IMR-90 (cell line): ENCODE measurements at regions not wholly inside any gene's neighbourhood (a gene's known extent, or its start where the extent isn't known, plus 50 kb on each side); places are given as distances from the start of the nearest gene placed in this dataset.

ENCODE experiments used
- ATAC-seq: fragments of 200-7000 bp; cut with Tn5 transposase; 2 replicates; pipeline ENCODE4 v1.9.1; 2020; ENCODE audit warnings: low read depth, mild to moderate bottlenecking, moderate library complexity
- BruUV-seq: library from RNA; stranded (reverse); fragments of 400-500 nt; replicated peaks from 2 replicates; lab custom pipeline; 2021; lab: Mats Ljungman, UMichigan
- CTCF ChIA-PET: fragments of 300-600 bp; formaldehyde crosslinking; extraction: SDS; loops from one replicate; lab custom pipeline; 2021; ENCODE audit warnings: antibody characterized with exemption; lab: Yijun Ruan, JAX
- POLR2A ChIA-PET: fragments of 300-600 bp; sonication (Branson Sonifier 250); formaldehyde crosslinking; loops from one replicate; lab custom pipeline; 2022; ENCODE audit warnings: antibody characterized with exemption; ENCODE audit not compliant: unreplicated experiment; lab: Charles Lee
- DNase-seq: peaks from one replicate; pipeline ENCODE4 v3.0.0; 2013
- H2AFZ ChIP-seq: replicated peaks from 2 replicates; pipeline ENCODE3; 2013; ENCODE audit warnings: low read length, mild to moderate bottlenecking; ENCODE audit not compliant: poor library complexity
- H2AK5ac ChIP-seq: 2 replicates; pipeline ENCODE4 v1.6.1; 2013; ENCODE audit warnings: low read depth, low read length, inconsistent platforms
- H2AK9ac ChIP-seq: replicated peaks from 2 replicates; pipeline ENCODE3; 2013; ENCODE audit warnings: mild to moderate bottlenecking, low read depth, low read length, moderate library complexity; ENCODE audit not compliant: poor library complexity
- H2BK120ac ChIP-seq: 2 replicates; pipeline ENCODE4 v1.6.1; 2013; ENCODE audit warnings: low read depth, low read length, inconsistent platforms
- H2BK15ac ChIP-seq: 3 replicates; pipeline ENCODE4 v1.6.1; 2013; ENCODE audit warnings: low read depth, low read length, inconsistent platforms
- H2BK20ac ChIP-seq: 2 replicates; pipeline ENCODE4 v1.6.1; 2013; ENCODE audit warnings: low read depth, mild to moderate bottlenecking, inconsistent platforms, low read length, moderate library complexity
- H2BK5ac ChIP-seq: 2 replicates; pipeline ENCODE4 v1.6.1; 2013; ENCODE audit warnings: mild to moderate bottlenecking, low read depth, low read length, inconsistent platforms; ENCODE audit not compliant: poor library complexity, severe bottlenecking
- H3K14ac ChIP-seq: replicated peaks from 2 replicates; pipeline ENCODE4 v1.6.1; 2013; ENCODE audit warnings: low read depth, low read length, inconsistent platforms
- H3K18ac ChIP-seq: 2 replicates; pipeline ENCODE4 v1.6.1; 2013; ENCODE audit warnings: low read depth, low read length, control low read depth
- H3K23ac ChIP-seq: 2 replicates; pipeline ENCODE4 v1.6.1; 2013; ENCODE audit warnings: low read depth, low read length, inconsistent platforms
- H3K27ac ChIP-seq: 2 replicates; pipeline ENCODE4 v1.5.1; 2013; ENCODE audit warnings: mild to moderate bottlenecking, control low read depth, low read length; ENCODE audit not compliant: insufficient read depth
- H3K27me3 ChIP-seq: 2 replicates; pipeline ENCODE4 v1.6.1; 2013; ENCODE audit warnings: low read length; ENCODE audit not compliant: control insufficient read depth, insufficient read depth
- H3K36me3 ChIP-seq: 2 replicates; pipeline ENCODE4 v1.6.1; 2013; ENCODE audit warnings: low read length, mixed read lengths; ENCODE audit not compliant: control insufficient read depth, insufficient read depth
- H3K4ac ChIP-seq: 2 replicates; pipeline ENCODE4 v1.6.1; 2013; ENCODE audit warnings: low read depth, low read length, inconsistent platforms
- H3K4me1 ChIP-seq: 2 replicates; pipeline ENCODE4 v1.6.1; 2013; ENCODE audit warnings: low read length, mixed read lengths; ENCODE audit not compliant: control insufficient read depth, insufficient read depth
- H3K4me2 ChIP-seq: 2 replicates; pipeline ENCODE4 v1.6.1; 2013; ENCODE audit warnings: low read depth, mild to moderate bottlenecking, control low read depth, low read length, moderate library complexity
- H3K4me3 ChIP-seq: 2 replicates; pipeline ENCODE4 v1.5.1; 2013; ENCODE audit warnings: low read depth, mild to moderate bottlenecking, control low read depth, low read length, moderate library complexity; ENCODE audit not compliant: insufficient read depth
- H3K56ac ChIP-seq: 2 replicates; pipeline ENCODE4 v1.6.1; 2013; ENCODE audit warnings: low read length, inconsistent platforms; ENCODE audit not compliant: insufficient read depth; ENCODE audit errors: extremely low read depth
- H3K79me1 ChIP-seq, 2 experiments: 2 replicates each; pipeline ENCODE4 v1.6.1; 2013; ENCODE audit warnings: low read length in 2 of 2, inconsistent platforms in 1 of 2, low read depth in 1 of 2
- H3K9ac ChIP-seq: 2 replicates; pipeline ENCODE4 v1.6.1; 2013; ENCODE audit warnings: low read depth, low read length, control low read depth
- H3K9me1 ChIP-seq: 2 replicates; pipeline ENCODE4 v1.6.1; 2013; ENCODE audit warnings: low read length, inconsistent platforms; ENCODE audit not compliant: insufficient read depth
- H3K9me3 ChIP-seq: 2 replicates; pipeline ENCODE4 v1.6.1; 2013; ENCODE audit warnings: low read length; ENCODE audit not compliant: control insufficient read depth, insufficient read depth
- H4K20me1 ChIP-seq: 2 replicates; pipeline ENCODE4 v1.6.1; 2013; ENCODE audit warnings: low read length, inconsistent platforms; ENCODE audit not compliant: insufficient read depth
- H4K5ac ChIP-seq: 2 replicates; pipeline ENCODE4 v1.6.1; 2013; ENCODE audit warnings: mild to moderate bottlenecking, low read depth, low read length, control low read depth
- H4K8ac ChIP-seq, 2 experiments: 2 replicates each; pipeline ENCODE4 v1.6.1; 2013; ENCODE audit warnings: low read depth in 2 of 2, low read length in 2 of 2, control low read depth in 1 of 2, inconsistent platforms in 1 of 2
- H4K91ac ChIP-seq: 2 replicates; pipeline ENCODE4 v1.6.1; 2013; ENCODE audit warnings: low read depth, low read length, inconsistent platforms; ENCODE audit not compliant: insufficient read depth
- BHLHE40 ChIP-seq: fragments of 150-350 bp; IDR thresholded peaks from 2 replicates; pipeline ENCODE4 v1.6.1; 2016; ENCODE audit warnings: mild to moderate bottlenecking, low read depth, low read length
- CEBPB ChIP-seq: IDR thresholded peaks from 2 replicates; pipeline ENCODE4 v1.6.1; 2012; ENCODE audit warnings: low read depth, low read length, improper control_type of control experiment
- CHD1 ChIP-seq: IDR thresholded peaks from 2 replicates; pipeline ENCODE4 v1.6.1; 2012; ENCODE audit warnings: low read depth, low read length, improper control_type of control experiment
- FOS ChIP-seq: fragments of 150-350 bp; IDR thresholded peaks from 2 replicates; pipeline ENCODE4 v1.6.1; 2016; ENCODE audit warnings: low read depth, low read length
- MAFK ChIP-seq: IDR thresholded peaks from 2 replicates; pipeline ENCODE4 v1.6.1; 2012; ENCODE audit warnings: low read depth, low read length, improper control_type of control experiment
- MAZ ChIP-seq: IDR thresholded peaks from 2 replicates; pipeline ENCODE4 v1.6.1; 2012; ENCODE audit warnings: low read depth, mild to moderate bottlenecking, low read length, improper control_type of control experiment, moderate library complexity, borderline replicate concordance
- MXI1 ChIP-seq: IDR thresholded peaks from 2 replicates; pipeline ENCODE4 v1.6.1; 2012; ENCODE audit warnings: low read depth, mild to moderate bottlenecking, low read length, moderate library complexity, borderline replicate concordance
- NFE2L2 ChIP-seq: fragments of 150-350 bp; IDR thresholded peaks from 2 replicates; pipeline ENCODE4 v1.6.1; 2016; ENCODE audit warnings: low read depth, mild to moderate bottlenecking, low read length
- POLR2A ChIP-seq: IDR thresholded peaks from 2 replicates; pipeline ENCODE4 v1.6.1; 2012; ENCODE audit warnings: mild to moderate bottlenecking, low read depth, low read length
- RAD21 ChIP-seq: IDR thresholded peaks from 2 replicates; pipeline ENCODE4 v1.6.1; 2012; ENCODE audit warnings: low read length, improper control_type of control experiment
- RCOR1 ChIP-seq: IDR thresholded peaks from 2 replicates; pipeline ENCODE4 v1.6.1; 2012; ENCODE audit warnings: mild to moderate bottlenecking, low read length, improper control_type of control experiment; ENCODE audit not compliant: insufficient replicate concordance
- RFX5 ChIP-seq: IDR thresholded peaks from 2 replicates; pipeline ENCODE4 v1.8.0; 2012; ENCODE audit warnings: low read depth, mild to moderate bottlenecking, low read length, moderate library complexity
- SMC3 ChIP-seq: fragments of 150-350 bp; IDR thresholded peaks from 2 replicates; pipeline ENCODE4 v1.6.1; 2016; ENCODE audit warnings: low read depth, mild to moderate bottlenecking, antibody characterized with exemption, low read length, moderate library complexity
- dilution Hi-C: fragments of 300-500 bp; cut with HindIII; formaldehyde crosslinking; loops from one replicate; pipeline ENCODE4 v1.14.3; 2018; ENCODE audit warnings: low sequenced_read_pairs; ENCODE audit not compliant: unreplicated experiment
- in situ Hi-C: fragments of 300-500 bp; cut with MboI; formaldehyde crosslinking; loops from 3 replicates; pipeline ENCODE4 v1.14.3; 2019; ENCODE audit warnings: low sequenced_read_pairs, inconsistent platforms, mixed read lengths
- intact Hi-C: fragments of 100-400 bp; cut with micrococcal nuclease; formaldehyde crosslinking; loops from 2 replicates; pipeline ENCODE4 v1.10.0; 2022
- TF ChIP-seq, protein P1 (sequence below): conservative IDR thresholded peaks from 2 replicates; pipeline ENCODE4 v1.5.1; 2012; ENCODE audit warnings: mild to moderate bottlenecking, low read depth, low read length, improper control_type of control experiment
- TF ChIP-seq, protein P2 (sequence below): fragments of 150-350 bp; IDR thresholded peaks from 2 replicates; pipeline ENCODE4 v1.6.1; 2017; ENCODE audit warnings: mild to moderate bottlenecking, antibody characterized with exemption, low read length, low read depth
- TF ChIP-seq, protein P3 (sequence below): fragments of 150-350 bp; IDR thresholded peaks from 2 replicates; pipeline ENCODE4 v1.6.1; 2016; ENCODE audit warnings: low read depth, mild to moderate bottlenecking, low read length, moderate library complexity, borderline replicate concordance

DNA sequence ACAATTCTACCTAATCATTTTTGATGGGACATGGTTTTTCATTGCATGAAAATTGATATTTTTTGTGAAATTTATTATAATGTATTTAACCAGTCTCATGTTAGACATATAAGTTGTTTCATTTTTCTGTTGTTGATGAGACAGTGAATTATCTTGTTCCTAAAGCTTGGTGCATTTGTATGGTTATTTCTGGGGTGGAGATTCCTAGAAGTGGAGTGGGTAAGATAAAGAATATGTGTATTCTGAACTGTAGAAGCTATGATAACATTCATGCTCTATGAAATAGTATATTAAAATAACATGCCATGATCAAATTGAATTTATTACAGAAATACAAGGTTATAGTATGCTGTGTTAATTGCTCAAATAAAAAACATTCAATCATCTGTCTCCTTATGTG lies 69.2 kb downstream of the BOLA3 start:
- BruUV-seq, result no TSS peak
- Histone ChIP-seq H4K5ac (no peak overlapping the region), H3K9ac (no peak overlapping the region), H2BK20ac (no peak overlapping the region), H3K4ac (no peak overlapping the region), H3K79me1 (peaks cover 3 to 27% of the 10 kb centered on the region in 2 experiments; a peak in 3 of 4 replicates), H4K8ac (no peak overlapping the region), H3K36me3 (peaks cover 15% of the 10 kb centered on the region), H3K23ac (no peak overlapping the region), H3K4me3 (no peak overlapping the region), H2BK120ac (no peak overlapping the region), H2AFZ (no peak overlapping the region), H3K9me3 (no peaks in the 10 kb centered on the region), H3K56ac (no peak overlapping the region), H3K9me1 (peaks cover 19% of the 10 kb centered on the region), H4K91ac (no peak overlapping the region), H3K4me1 (peaks cover 20% of the 10 kb centered on the region), H3K27ac (no peak overlapping the region), H3K14ac (no peak overlapping the region), H3K4me2 (no peak overlapping the region), H4K20me1 (peaks cover 9% of the 10 kb centered on the region; the same call in 1 of the 2 replicates), H3K18ac (no peak overlapping the region), H2AK5ac (no peak overlapping the region), H3K27me3 (no peaks in the 10 kb centered on the region), H2AK9ac (no peak overlapping the region), H2BK5ac (no peak overlapping the region), H2BK15ac (no peak overlapping the region)
- DNase-seq (no peak), ATAC-seq (no peak)
- dilution Hi-C loops, result no loop called here
- no peak for TF ChIP-seq FOS
- TF ChIP-seq, protein P1, sequence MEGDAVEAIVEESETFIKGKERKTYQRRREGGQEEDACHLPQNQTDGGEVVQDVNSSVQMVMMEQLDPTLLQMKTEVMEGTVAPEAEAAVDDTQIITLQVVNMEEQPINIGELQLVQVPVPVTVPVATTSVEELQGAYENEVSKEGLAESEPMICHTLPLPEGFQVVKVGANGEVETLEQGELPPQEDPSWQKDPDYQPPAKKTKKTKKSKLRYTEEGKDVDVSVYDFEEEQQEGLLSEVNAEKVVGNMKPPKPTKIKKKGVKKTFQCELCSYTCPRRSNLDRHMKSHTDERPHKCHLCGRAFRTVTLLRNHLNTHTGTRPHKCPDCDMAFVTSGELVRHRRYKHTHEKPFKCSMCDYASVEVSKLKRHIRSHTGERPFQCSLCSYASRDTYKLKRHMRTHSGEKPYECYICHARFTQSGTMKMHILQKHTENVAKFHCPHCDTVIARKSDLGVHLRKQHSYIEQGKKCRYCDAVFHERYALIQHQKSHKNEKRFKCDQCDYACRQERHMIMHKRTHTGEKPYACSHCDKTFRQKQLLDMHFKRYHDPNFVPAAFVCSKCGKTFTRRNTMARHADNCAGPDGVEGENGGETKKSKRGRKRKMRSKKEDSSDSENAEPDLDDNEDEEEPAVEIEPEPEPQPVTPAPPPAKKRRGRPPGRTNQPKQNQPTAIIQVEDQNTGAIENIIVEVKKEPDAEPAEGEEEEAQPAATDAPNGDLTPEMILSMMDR, result no peak
- TF ChIP-seq MXI1, result no peak
- no peak for TF ChIP-seq RAD21
- TF ChIP-seq CEBPB, result no peak
- TF ChIP-seq POLR2A, result no peak
- no peak for TF ChIP-seq MAFK
- TF ChIP-seq CHD1, result no peak
- TF ChIP-seq, protein P2, sequence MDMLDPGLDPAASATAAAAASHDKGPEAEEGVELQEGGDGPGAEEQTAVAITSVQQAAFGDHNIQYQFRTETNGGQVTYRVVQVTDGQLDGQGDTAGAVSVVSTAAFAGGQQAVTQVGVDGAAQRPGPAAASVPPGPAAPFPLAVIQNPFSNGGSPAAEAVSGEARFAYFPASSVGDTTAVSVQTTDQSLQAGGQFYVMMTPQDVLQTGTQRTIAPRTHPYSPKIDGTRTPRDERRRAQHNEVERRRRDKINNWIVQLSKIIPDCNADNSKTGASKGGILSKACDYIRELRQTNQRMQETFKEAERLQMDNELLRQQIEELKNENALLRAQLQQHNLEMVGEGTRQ, result no peak
- no peak for TF ChIP-seq RCOR1
- no peak for TF ChIP-seq SMC3
- no peak for TF ChIP-seq NFE2L2
- no peak for TF ChIP-seq MAZ
- TF ChIP-seq BHLHE40, result no peak
- TF ChIP-seq RFX5, result no peak
- TF ChIP-seq, protein P3, sequence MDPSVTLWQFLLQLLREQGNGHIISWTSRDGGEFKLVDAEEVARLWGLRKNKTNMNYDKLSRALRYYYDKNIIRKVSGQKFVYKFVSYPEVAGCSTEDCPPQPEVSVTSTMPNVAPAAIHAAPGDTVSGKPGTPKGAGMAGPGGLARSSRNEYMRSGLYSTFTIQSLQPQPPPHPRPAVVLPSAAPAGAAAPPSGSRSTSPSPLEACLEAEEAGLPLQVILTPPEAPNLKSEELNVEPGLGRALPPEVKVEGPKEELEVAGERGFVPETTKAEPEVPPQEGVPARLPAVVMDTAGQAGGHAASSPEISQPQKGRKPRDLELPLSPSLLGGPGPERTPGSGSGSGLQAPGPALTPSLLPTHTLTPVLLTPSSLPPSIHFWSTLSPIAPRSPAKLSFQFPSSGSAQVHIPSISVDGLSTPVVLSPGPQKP, result no peak
- POLR2A ChIA-PET, result no interaction called here
- in situ Hi-C loops, result no loop called here
- intact Hi-C loops, result no loop called here
- CTCF ChIA-PET, result no interaction called here
